Fibroblast of the aortic adventitia (primary cell): ENCODE measurements at regions not wholly inside any gene's neighbourhood (a gene's known extent, or its start where the extent isn't known, plus 50 kb on each side); places are given as distances from the start of the nearest gene placed in this dataset.
"Not testable (repeated sequence)": the region's sequence is repeated elsewhere in the genome, so short reads cannot be mapped to it uniquely, and the experiment has no call there.

Experiments used
- DNase-seq: peaks from one replicate; pipeline ENCODE4 v3.0.0-alpha.2; 2010; ENCODE audit warnings: low read depth
- H3K4me3 ChIP-seq: 2 replicates; pipeline ENCODE4 v1.5.1; 2011; ENCODE audit warnings: low read depth, mild to moderate bottlenecking, control low read depth, low read length, moderate library complexity
- TF ChIP-seq, protein P1 (sequence below): IDR thresholded peaks from 2 replicates; pipeline ENCODE4 v1.5.1; 2011; ENCODE audit warnings: mild to moderate bottlenecking, low read length, control low read depth, inconsistent platforms; ENCODE audit not compliant: insufficient read depth

DNA sequence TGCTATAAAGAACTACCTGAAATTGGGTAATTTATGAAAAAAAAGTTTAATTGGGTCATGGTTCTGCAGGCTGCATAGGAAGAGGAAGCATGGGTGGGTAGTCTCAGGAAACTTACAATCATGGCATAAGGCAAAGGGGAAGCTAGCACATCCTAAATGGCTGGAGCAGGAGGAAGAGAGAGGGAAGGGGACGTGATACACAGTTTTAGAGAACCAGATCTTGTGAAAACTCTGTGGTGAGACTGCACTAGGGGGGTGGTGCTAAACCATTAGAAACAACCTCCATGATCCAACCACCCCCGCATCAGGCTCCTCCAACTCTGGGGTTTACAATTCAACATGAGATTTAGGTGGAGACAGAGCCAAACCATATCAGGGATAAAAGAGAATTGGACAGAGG lies 624.2 kb downstream of the PRR16 start:
- H3K4me3 ChIP-seq = no peak overlapping the region
- no peak for DNase-seq
- TF ChIP-seq, protein P1, sequence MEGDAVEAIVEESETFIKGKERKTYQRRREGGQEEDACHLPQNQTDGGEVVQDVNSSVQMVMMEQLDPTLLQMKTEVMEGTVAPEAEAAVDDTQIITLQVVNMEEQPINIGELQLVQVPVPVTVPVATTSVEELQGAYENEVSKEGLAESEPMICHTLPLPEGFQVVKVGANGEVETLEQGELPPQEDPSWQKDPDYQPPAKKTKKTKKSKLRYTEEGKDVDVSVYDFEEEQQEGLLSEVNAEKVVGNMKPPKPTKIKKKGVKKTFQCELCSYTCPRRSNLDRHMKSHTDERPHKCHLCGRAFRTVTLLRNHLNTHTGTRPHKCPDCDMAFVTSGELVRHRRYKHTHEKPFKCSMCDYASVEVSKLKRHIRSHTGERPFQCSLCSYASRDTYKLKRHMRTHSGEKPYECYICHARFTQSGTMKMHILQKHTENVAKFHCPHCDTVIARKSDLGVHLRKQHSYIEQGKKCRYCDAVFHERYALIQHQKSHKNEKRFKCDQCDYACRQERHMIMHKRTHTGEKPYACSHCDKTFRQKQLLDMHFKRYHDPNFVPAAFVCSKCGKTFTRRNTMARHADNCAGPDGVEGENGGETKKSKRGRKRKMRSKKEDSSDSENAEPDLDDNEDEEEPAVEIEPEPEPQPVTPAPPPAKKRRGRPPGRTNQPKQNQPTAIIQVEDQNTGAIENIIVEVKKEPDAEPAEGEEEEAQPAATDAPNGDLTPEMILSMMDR = no peak

DNA sequence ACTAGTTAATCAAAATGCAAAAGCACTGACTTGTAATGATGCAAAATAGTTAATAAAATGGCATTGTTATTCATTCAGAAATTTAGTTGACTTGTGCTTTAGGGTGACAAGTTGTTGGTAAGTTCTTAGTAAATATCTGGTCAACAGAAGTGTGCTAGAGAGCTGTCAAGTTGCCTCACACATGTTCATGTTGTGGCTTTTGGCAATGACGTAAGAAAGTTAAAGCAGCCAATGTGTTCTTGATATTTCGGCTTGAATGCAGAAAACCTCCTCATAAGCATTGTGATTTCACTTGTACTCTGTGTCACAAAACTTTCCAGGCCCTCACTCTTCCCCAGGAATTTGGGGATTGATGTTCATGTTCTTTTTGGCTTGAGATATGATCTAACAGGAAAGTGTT lies 626.7 kb downstream of the PRR16 start:
- DNase-seq = no peak
- TF ChIP-seq, protein P1 = no peak
- no peak overlapping the region for H3K4me3 ChIP-seq

DNA sequence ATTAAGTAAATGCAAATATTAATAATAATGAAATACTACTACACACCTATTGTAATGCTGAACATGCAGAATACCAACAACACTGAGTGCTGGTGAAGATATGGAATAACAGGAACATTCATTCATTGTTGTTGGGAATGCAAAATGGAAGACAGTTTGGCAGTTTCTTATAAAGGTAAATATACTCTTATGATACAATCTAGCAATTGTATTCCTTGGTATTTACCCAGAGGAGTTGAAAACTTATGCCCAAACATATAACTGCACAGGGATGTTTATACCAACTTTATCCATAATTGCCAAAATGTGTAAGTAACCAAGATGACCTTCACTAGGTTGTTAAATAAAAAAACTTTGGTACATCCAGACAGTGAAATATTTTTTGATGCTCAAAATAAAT lies 636.8 kb downstream of the PRR16 start:
- no peak for DNase-seq
- TF ChIP-seq, protein P1 = no peak
- H3K4me3 ChIP-seq = no peak overlapping the region

DNA sequence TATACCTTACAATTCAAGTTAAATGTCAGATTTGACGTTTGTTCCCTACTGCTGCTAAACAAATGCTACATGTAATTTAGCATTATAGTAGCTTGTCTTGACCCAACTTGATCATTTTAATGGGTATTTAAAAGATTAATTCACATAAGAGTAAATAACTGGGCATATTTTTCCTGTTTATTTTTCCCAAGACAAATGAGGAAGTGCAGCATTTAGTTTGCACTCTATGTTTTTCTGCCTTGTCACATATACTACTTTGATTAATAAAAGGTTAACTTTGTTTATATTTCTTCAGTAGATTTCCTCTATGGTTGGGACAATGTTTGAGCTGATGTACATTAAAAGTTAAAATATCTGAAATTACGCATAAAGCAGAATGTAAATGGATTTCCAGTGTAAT lies 641.8 kb downstream of the PRR16 start:
- H3K4me3 ChIP-seq = no peak overlapping the region
- TF ChIP-seq, protein P1 = no peak
- no peak for DNase-seq

DNA sequence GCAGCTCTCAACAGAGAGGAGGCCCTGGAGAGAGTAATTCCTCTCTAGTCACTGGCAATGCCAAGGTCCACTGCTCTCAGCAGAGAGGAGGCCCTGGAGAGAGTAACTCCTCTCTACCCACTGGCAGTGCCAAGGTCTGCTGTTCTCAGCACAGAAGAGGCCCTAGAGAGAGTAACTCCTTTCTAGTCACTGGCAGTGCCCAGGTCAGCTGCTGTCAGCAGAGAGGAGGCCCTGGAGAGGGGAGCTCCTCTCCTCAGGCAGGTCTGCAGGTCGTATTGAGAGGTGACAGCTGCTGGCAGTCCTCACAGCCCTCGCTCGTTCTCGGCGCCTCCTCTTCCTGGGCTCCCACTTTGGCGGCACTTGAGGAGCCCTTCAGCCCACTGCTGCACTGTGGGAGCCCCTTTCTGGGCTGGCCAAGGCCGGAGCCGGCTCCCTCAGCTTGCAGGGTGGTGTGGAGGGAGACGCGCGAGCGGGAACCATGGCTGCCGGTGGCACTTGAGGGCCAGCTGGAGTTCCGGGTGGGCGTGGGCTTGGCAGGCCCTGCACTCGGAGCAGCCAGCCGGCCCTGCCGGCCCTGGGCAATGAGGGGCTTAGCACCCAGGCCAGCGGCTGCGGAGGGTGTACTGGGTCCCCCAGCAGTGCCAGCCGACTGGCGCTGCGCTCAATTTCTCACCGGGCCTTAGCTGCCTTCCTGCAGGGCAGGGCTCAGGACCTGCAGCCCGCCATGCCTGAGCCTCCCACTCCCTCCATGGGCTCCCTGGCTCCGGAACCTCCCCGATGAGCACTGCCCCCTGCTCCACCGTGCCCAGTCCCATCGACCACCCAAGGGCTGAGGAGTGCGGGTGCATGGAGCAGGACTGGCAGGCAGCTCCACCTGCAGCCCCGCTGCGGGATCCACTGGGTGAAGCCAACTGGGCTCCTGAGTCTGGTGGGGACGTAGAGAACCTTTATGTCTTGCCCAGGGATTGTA lies 642.9 kb downstream of the PRR16 start:
- not testable (repeated sequence) for H3K4me3 ChIP-seq, DNase-seq

DNA sequence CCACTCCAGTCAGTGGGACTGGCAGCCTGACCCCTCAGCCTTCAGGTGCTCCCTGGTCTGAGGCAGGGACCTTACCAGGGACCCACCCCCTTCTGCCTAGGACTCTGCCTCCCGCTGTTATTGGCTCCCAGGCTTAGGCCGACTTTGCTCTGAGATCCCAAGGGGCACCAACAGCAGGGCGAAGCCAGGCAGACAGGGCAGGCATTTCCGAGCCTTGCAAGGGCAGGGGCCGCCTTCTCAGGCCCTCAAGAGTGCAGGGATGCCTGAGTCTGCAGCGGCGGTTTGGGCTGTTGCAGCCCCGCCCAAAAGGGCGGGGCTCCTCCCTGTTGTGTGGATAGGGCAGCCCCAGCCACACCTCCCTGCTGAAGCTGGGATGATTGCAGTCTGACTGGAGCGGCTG lies 644.6 kb downstream of the PRR16 start:
- no peak for DNase-seq
- H3K4me3 ChIP-seq = no peak overlapping the region
- TF ChIP-seq, protein P1 = no peak

DNA sequence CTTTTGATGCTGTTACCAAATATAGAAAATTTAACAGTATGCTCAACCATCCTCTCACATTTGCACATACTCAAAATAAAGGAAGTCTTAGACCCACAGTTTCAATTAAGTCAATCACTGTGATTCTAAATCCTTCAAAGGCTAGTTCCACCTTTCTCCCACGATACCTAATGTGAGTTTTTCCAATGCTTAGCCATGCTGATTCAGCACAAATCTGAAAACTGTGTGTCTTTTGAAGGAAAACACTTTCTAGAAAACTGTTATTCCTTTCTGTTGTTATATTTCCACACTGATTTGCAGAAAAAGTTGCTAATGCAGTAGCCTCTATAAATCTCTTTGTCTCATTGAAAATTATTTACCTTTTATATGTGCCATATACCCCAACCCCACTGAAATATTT lies 645.7 kb downstream of the PRR16 start:
- DNase-seq = no peak
- TF ChIP-seq, protein P1 = no peak
- no peak overlapping the region for H3K4me3 ChIP-seq
